GM12873 (cell line): ENCODE measurements at regions not wholly inside any gene's neighbourhood (a gene's known extent, or its start where the extent isn't known, plus 50 kb on each side); places are given as distances from the start of the nearest gene placed in this dataset.

Experiments used
- CTCF ChIP-seq: IDR thresholded peaks from 2 replicates; pipeline ENCODE4 v1.5.1; 2012; ENCODE audit warnings: low read depth, mild to moderate bottlenecking, moderate library complexity, low read length, control low read depth; ENCODE audit not compliant: insufficient read depth; ENCODE audit errors: missing control alignments

- no peak for TF ChIP-seq CTCF
Measured at GRCh38 chr5:21049901-21050300, 1061.9 kb upstream of the CDH18 start.

GRCh38 chr5:21030981-21031380 lies 1043.0 kb upstream of the CDH18 start:
- no peak for TF ChIP-seq CTCF

GRCh38 chr5:21024966-21025365 lies 1037.0 kb upstream of the CDH18 start:
- no peak for TF ChIP-seq CTCF

- no peak for TF ChIP-seq CTCF
Measured at GRCh38 chr5:21013237-21013636, 1025.2 kb upstream of the CDH18 start.

GRCh38 chr5:21007781-21008180 lies 1019.8 kb upstream of the CDH18 start:
- TF ChIP-seq CTCF = no peak

GRCh38 chr5:20985754-20986153 lies 997.8 kb upstream of the CDH18 start:
- TF ChIP-seq CTCF = no peak

GRCh38 chr5:20974426-20974825 lies 986.4 kb upstream of the CDH18 start:
- TF ChIP-seq CTCF = no peak
